GM12892 (cell line): ENCODE measurements at regions not wholly inside any gene's neighbourhood (a gene's known extent, or its start where the extent isn't known, plus 50 kb on each side); places are given as distances from the start of the nearest gene placed in this dataset.

ENCODE experiments used
- DNase-seq: peaks from one replicate; pipeline ENCODE4 v3.0.0; 2011; ENCODE audit not compliant: insufficient read length
- FAIRE-seq: peaks from 2 replicates; lab custom pipeline; 2011; peaks lifted over from hg19 to GRCh38; lab: Jason Lieb, UNC
- POLR2A ChIP-seq: IDR thresholded peaks from 2 replicates; pipeline ENCODE4 v1.6.1; 2011; ENCODE audit warnings: low read depth, low read length, control low read depth
- POLR2AphosphoS5 ChIP-seq: IDR thresholded peaks from 2 replicates; pipeline ENCODE4 v1.6.1; 2011; ENCODE audit warnings: low read depth, low read length, control low read depth
- TAF1 ChIP-seq: IDR thresholded peaks from 2 replicates; pipeline ENCODE4 v1.6.1; 2011; ENCODE audit warnings: low read depth, mild to moderate bottlenecking, control low read depth, low read length, borderline replicate concordance

GRCh38 chr7:9869151-9869550, 1104.5 kb upstream of the PHF14 start:
- no peak for FAIRE-seq
- TF ChIP-seq POLR2A, result no peak
- TF ChIP-seq POLR2AphosphoS5, result no peak
- TF ChIP-seq TAF1, result no peak
- DNase-seq, result no peak

- TF ChIP-seq TAF1 (no peak), POLR2AphosphoS5 (no peak), POLR2A (no peak)
- FAIRE-seq, result no peak
- no peak for DNase-seq
These were observed 1104.1 kb upstream of the PHF14 start for GRCh38 chr7:9869566-9869965.

- DNase-seq (no peak), FAIRE-seq (no peak)
- TF ChIP-seq TAF1 (no peak), POLR2A (no peak), POLR2AphosphoS5 (no peak)
These were observed 1103.0 kb upstream of the PHF14 start for GRCh38 chr7:9870674-9871073.

- no peak for FAIRE-seq
- TF ChIP-seq TAF1, result no peak
- TF ChIP-seq POLR2AphosphoS5, result no peak
- TF ChIP-seq POLR2A, result no peak
- no peak for DNase-seq
These were observed 1099.5 kb upstream of the PHF14 start for GRCh38 chr7:9874182-9874581.

GRCh38 chr7:9876053-9876452, 1097.6 kb upstream of the PHF14 start:
- no peak for FAIRE-seq
- TF ChIP-seq TAF1 (no peak), POLR2AphosphoS5 (no peak), POLR2A (no peak)

GRCh38 chr7:9889554-9889953, 1084.1 kb upstream of the PHF14 start:
- TF ChIP-seq POLR2AphosphoS5 (no peak), TAF1 (no peak), POLR2A (no peak)
- FAIRE-seq (no peak), DNase-seq (no peak)

More at GRCh38 chr7:9876053-9876452, 1097.6 kb upstream of the PHF14 start:
- no peak for DNase-seq

- no peak for DNase-seq
- no peak for FAIRE-seq
- TF ChIP-seq TAF1 (no peak), POLR2A (no peak), POLR2AphosphoS5 (no peak)
These were observed 1083.6 kb upstream of the PHF14 start for GRCh38 chr7:9890092-9890491.

- FAIRE-seq (no peak), DNase-seq (no peak)
- TF ChIP-seq POLR2A (no peak), POLR2AphosphoS5 (no peak), TAF1 (no peak)
These were observed 1082.6 kb upstream of the PHF14 start for GRCh38 chr7:9891056-9891455.

GRCh38 chr7:9900339-9900738, 1073.3 kb upstream of the PHF14 start:
- no peak for FAIRE-seq
- no peak for DNase-seq
- TF ChIP-seq POLR2AphosphoS5, result no peak
- TF ChIP-seq POLR2A, result no peak
- no peak for TF ChIP-seq TAF1

GRCh38 chr7:9921326-9921725, 1052.3 kb upstream of the PHF14 start:
- TF ChIP-seq POLR2AphosphoS5 (no peak), TAF1 (no peak), POLR2A (no peak)
- DNase-seq, result no peak
- no peak for FAIRE-seq

GRCh38 chr7:9937944-9938631, 1035.6 kb upstream of the PHF14 start:
- DNase-seq, result no peak
- FAIRE-seq, result no peak
- no peak for TF ChIP-seq TAF1
- no peak for TF ChIP-seq POLR2AphosphoS5
- TF ChIP-seq POLR2A, result no peak

- FAIRE-seq (no peak), DNase-seq (no peak)
- TF ChIP-seq TAF1, result no peak
- TF ChIP-seq POLR2A, result no peak
- TF ChIP-seq POLR2AphosphoS5, result no peak
These were observed 1034.5 kb upstream of the PHF14 start for GRCh38 chr7:9939176-9939575.
